GM18498 (cell line): ENCODE measurements at regions not wholly inside any gene's neighbourhood (a gene's known extent, or its start where the extent isn't known, plus 50 kb on each side); places are given as distances from the start of the nearest gene placed in this dataset.

Experiments
- ATAC-seq: cut with Tn5 transposase; IDR thresholded peaks from one replicate; pipeline ENCODE4 v1.9.1; 2021; ENCODE audit warnings: mild to moderate bottlenecking, moderate library complexity; ENCODE audit not compliant: unreplicated experiment

DNA sequence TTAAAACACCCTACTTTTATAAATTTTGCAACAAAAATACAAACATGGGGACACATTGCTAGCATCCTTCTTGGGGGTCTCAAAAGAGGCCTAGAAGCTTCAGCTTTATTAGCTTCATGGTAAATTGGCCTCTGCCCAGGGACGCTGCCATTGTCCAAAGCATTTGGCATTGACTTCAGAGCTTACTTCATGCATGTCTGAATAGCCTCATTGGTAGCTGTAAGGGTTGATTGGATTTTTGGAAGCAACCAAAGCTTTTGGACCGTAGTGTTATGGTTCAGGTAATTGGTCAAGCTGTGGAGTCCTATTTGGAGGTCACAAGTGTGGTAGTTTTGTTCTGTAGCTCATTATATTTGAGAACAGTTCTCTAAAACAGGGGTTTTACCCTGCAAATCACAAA, 411.7 kb upstream of the SLC24A2 start:
- no peak for ATAC-seq

DNA sequence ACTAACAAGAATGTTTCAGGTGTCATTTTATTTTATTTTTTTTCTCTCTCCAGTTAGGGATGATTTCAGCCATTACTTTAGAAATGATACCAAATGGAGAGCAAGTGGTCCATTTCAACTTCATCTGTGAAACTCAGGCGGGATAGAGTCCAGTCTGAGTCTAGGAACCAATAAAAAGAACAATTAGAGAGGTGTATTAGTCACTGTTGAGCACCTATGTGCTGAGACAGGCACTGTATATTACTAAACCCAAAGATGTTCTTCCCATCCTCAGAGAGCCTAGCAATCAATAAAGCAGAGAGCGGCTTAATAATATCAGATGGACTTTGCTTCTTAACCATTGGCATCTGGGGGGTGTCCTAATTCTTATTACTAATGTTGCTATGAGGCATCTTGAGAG, 410.3 kb upstream of the SLC24A2 start:
- no peak for ATAC-seq

- ATAC-seq: no peak
These were observed 409.3 kb upstream of the SLC24A2 start for GRCh38 chr9:20197976-20198685.

- ATAC-seq: no peak
These were observed 402.5 kb upstream of the SLC24A2 start for GRCh38 chr9:20191228-20191840.

GRCh38 chr9:20189871-20190270, 401.0 kb upstream of the SLC24A2 start:
- ATAC-seq: no peak

DNA sequence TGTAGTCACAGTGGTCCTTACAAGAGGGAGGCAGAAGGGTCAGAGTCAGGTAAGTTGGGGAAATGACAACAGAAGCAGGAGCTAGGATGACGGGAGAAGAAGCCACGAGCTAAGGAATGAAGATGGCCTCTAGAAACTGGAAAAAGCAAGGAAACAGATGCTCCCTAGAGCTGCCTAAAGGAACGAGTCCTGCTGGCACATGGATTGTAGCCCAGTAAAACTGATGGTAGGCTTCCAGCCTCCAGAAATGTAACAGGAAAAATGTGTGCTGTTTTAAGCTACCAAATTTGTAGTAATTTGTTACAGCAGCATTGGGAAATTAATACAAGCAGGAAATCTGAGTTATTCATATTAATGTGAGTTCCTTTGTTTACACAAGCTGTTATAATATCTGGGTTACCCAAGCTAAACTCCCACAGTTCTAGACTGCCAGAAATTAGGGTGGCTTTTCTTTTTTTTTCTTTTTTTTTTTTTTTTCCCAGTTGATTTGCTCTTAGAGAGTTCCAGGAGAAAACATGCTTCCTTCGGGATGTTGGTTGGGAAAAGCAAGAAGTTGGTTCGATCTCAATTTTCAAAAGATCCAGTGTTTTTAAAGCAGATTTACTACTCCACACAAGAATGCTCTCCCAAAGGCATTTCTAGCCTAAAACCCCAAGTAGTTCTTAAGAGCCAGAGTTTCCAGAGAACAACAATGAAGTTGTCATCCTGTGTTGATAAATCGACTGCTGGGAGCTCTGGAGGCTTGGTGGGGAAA, 400.0 kb upstream of the SLC24A2 start:
- no peak for ATAC-seq

DNA sequence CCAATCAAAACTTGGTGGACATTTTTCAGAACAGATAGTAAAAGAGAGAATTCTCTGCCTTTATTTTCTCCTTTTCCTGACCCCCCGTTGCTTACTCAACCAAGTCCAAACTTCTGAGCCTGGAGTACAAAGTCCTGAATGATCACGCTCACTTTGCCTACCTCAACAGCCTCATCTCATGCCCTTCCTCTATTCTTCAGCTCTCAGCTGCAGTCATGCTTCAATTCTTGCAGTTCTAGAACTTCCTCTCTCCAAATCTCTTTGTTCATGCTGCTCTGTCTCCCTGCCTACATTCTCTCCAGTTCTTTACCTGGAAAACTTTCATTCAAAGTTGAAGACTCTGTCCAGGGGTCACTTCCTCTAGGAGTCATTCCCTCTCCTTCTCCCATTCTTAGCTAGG, 398.5 kb upstream of the SLC24A2 start:
- ATAC-seq: no peak

GRCh38 chr9:20186823-20187222, 398.0 kb upstream of the SLC24A2 start:
- no peak for ATAC-seq

DNA sequence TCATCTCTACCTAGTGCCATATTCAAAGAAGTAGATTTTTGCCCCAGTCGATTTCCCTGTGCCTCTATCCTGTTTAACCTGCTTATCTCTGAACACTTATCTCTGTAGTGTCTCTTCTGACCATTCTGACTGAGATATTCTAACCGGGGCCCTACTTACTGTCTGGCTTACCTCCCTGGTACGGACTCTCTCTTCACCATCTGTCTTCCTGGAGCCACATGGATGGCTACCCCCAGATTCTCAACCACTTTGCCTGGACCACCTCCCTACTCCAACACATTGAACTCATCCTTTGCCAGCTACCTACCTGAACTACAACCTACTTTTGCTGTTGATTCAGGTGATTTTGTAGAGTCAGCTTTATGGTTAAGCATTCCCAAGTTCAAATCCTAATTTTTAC, 397.4 kb upstream of the SLC24A2 start:
- no peak for ATAC-seq

GRCh38 chr9:20184541-20184940, 395.7 kb upstream of the SLC24A2 start:
- no peak for ATAC-seq

DNA sequence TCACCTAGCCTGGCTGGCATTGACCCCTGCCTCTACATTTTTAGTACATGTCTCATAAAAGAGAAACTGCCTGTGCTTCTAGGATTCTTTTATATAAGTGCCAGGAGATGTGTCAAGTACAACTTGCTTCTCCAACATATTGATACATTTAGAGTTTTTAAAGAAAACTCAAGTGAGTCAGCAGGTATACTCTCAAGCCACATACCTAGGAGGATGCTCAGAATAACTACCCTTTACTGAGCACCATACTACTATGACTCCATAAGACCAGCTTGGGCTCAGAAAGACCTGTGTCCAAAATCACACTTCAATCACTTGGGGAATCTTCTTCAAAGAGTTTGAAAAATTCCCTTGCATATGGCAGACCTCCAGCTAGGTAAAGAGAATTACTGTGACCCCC, 389.8 kb upstream of the SLC24A2 start:
- ATAC-seq: no peak

DNA sequence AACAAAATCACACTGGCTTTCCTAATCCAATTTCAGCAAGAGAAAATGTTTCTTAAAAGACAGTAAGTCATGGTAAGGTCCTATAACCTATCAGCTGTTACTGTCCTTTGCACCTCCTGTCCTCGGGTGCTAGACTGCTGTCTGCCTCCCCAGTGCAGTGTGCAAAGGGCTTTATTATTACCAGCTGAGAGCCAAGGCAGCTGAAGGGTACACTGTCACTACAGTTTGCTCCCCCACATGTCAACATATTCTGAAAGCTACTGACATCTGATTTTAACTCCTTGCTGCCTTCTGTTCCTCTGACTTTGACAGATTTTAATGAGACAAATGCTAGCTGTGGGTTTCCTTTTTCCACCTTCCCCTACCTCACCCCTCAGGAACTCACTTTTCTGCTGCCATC, 389.4 kb upstream of the SLC24A2 start:
- no peak for ATAC-seq

DNA sequence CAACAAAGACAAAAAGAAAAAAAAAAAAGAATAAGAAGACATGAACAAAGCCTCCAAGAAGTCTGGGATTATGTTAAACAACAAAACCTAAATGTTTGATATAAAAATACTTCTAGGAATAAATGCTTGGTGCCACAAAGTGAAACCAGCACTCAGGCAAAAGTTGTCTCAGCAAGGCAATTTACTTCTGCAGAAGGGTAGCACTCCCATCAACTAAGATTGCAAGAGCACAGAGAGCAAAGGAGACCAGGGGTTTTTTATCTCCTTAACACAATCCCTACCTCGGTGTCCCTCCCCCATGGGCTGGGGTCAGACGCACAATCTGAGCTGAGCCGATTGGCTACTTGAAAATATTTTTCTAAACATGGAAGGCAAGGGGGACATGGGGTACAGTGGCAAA, 381.3 kb upstream of the SLC24A2 start:
- no peak for ATAC-seq

GRCh38 chr9:20152151-20152725, 363.4 kb upstream of the SLC24A2 start:
- ATAC-seq: no peak

DNA sequence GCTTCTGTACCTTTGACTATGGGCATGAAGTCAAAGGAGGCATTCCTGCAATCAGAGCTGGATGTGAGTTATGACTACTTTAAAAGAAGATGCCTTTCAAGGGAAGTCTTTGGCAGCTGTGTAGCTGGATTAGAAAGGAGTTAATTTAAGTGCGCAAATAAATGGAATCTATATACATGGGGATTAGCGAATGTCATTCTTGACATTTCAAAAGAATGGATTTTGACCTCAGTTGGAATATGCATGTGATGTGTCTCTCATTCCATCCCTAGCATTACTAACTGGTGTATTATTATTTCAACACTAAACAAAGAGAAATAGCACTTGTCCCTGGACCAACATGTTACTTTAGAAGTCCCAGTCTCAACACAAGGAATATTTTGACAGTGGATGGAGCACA, 359.6 kb upstream of the SLC24A2 start:
- no peak for ATAC-seq

DNA sequence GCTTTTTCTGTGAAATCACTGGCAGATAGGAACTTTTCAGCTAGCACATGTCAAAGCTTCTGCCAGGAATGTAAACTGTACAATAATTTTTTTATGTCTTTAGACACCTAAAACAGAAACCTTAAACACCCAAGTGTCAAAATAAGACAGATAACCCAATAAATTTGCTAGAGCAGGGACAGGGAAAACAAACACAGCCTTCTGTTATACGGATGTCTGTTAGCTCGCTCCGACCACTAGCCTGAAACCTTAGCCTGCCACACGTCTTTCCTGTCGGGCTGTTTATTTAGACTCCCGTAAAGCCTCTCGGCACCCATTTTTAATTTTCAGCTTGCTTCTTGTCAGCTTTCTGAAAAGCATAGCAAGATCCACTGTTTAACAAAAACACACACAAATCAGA, 355.4 kb upstream of the SLC24A2 start:
- no peak for ATAC-seq

GRCh38 chr9:20139763-20140290, 351.0 kb upstream of the SLC24A2 start:
- no peak for ATAC-seq

DNA sequence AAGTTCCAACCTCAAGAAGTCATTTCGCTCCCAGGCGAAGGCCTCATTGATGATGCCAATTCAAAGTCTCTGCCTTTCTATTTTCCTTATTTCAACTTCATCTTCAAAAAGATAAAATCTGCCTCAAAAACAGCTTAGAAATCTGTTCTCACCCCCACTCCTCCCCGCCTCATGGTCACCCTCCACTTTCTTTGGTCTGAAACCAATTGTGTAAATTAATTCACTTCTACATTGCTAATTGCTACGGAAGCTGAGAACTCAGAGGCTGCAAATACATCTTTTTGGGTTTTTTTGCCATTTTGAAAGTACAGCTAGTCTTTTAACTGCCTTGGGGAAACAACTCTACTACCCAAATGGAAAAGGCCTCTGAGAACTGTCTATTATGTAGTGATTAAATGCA, 350.0 kb upstream of the SLC24A2 start:
- no peak for ATAC-seq

- ATAC-seq: no peak
These were observed 349.3 kb upstream of the SLC24A2 start for GRCh38 chr9:20138116-20138515.

GRCh38 chr9:20137425-20137824, 348.6 kb upstream of the SLC24A2 start:
- no peak for ATAC-seq

DNA sequence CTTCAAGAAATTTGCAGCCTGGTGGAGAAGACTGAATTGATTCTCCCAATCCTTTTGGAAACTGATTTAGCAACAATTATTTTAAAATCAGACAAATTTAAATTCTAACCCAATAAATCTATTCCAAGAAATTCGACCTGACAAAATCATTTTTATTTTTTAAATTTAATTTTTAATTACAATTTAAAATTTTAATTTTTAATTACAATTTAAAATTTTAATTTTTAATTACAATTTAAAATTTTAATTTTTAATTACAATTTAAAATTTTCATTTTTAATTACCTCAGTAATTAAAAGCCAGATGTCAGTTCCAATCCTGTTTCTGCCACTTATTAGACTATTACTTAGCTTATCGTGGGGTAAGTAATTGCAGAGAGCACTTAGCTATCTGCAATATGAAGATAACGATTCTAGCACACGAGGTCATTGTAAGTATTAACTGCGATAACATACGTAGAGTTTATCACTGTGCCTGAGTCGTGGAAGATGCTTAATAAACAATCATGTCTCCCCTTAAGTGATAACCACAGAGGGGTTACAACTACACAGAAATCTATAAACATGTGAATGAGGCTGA, 346.4 kb upstream of the SLC24A2 start:
- ATAC-seq: no peak
